Activated T-helper 9 cell treated with anti-CD3 and anti-CD28 coated beads, Interleukin-2, amount 50 U/mL, for 16 hours (primary cell): ENCODE measurements at regions not wholly inside any gene's neighbourhood (a gene's known extent, or its start where the extent isn't known, plus 50 kb on each side); places are given as distances from the start of the nearest gene placed in this dataset.
"Not testable (repeated sequence)": the region's sequence is repeated elsewhere in the genome, so short reads cannot be mapped to it uniquely, and the experiment has no call there.

ENCODE experiments used
- DNase-seq: peaks from one replicate; pipeline ENCODE4 v3.0.0-alpha.2; 2020; ENCODE audit warnings: low read depth

DNA sequence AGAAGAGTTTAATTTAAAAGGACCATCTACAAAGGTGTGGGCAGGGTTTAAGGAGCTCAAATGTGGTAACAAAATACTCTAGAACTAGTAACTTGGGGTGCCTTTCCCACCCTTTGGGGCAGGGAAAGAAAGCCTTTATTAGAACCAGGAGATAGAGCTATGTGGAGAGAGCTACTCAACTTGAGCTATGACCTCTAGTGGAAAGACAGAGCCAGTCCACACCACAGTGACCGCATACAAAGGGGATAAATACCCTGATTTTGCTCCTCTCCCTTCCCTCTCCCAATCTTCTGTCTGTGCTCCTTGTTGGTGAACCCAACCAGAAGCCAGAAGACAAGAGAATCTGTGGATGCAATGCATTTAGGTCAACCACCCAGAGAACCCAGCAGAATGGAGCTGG lies 54.4 kb upstream of the JAK1 start:
- DNase-seq, result no peak

DNA sequence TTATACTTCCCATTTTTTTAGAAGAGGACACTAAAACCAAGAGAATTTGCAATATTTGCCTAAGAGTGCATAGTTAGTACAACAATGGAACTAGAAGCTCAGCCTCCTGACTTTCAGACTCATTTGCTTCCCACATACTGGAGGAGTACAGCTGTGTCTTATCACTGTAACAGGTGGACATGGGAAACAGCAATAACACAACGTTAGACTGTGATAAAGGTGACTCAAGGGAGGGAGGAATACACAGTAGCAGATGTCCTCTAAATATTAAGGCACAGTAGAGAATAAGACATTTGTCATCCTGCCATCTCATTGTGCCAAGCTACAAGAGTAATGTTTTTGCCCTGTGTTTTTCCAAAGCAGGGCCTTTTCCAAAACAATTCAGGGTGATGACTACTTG lies 55.4 kb upstream of the JAK1 start:
- no peak for DNase-seq

DNA sequence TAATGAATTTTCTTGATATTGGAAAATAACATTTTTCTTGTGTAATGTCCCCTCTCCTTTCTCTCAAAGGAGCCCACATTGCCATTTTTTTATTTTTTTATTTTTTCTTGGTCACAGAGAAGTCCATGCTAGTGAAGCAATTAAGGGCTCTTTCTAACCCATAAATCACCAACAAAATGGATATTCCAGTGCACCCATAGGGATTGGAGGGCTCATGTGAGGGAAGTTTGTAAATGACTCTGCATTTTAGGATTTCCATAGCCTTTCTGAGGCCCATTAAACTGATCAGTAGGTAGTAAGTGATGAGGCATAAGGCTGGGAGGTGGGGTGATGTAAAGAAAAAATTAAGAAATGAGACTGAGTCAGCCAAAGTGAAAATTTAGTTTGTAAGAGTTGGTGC lies 55.9 kb upstream of the JAK1 start:
- DNase-seq, result no peak

DNA sequence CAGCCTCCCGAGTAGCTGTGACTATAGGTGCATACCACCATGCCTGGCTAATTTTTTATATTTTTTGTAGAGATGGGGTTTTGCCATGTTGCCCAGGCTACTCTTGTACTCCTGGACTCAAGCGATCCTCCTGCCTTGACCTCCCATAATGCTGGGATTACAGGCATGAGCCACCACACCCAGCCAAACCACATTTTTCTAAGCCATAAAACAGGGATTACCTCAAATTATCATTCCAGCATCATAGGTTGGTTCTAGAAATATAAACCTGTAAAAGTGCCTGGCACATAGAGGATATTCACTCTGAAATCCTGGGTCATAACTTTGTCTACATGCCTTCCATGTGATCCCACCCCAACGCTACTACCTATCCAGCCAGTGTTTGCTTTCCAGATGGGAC lies 59.4 kb upstream of the JAK1 start:
- DNase-seq, result no peak

DNA sequence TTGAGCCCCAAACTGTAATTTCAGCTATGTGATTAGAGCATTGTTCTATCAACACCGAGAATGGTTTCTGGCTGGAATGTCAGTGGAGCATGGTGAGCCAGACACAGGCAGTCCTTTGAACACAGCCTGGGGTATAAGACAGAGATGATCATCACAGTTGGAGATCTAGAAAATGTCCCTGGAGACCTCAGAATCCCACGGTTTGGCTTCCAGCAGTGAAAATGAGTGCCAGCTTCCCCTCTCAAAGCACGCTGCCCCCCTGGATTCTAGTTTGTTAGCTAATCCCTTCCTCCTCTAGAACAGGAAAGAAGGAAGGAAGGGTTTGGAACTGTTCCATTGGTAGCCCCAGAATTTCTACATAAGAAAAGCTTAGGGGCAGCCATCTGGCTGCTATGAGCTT lies 59.9 kb upstream of the JAK1 start:
- no peak for DNase-seq

DNA sequence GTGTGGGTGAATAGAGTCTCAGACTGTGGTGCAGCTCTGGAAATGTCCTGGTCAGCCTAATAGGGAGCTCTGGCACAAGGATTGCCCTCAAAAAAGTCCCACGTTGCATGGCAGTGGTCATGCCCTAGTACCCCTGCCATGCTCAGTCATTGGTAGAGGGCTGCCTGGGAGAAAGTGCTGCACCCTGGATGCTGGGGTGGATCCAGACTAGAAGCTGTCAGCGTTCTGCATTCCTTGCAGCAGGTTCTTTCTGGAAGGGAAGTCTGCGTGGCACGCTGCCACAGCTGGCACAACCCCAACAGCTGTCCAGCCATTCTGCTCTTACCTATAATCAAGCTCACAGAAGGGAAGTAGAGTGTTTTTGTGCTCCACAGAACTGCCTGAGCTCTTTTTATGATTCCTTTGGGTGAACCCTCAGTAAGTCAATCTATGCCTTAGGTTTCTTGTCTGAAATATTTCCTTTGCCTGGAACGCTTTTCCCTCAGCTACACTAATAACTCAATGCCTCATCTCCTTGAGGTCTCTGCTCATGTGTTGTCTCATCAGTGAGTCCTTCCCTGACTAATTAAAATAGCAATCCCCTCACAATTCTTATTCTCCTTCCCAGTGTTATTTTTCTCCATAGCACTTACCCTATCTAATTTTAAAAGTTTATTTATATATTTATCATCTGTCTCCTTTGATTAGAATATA lies 61.5 kb upstream of the JAK1 start:
- no peak for DNase-seq

DNA sequence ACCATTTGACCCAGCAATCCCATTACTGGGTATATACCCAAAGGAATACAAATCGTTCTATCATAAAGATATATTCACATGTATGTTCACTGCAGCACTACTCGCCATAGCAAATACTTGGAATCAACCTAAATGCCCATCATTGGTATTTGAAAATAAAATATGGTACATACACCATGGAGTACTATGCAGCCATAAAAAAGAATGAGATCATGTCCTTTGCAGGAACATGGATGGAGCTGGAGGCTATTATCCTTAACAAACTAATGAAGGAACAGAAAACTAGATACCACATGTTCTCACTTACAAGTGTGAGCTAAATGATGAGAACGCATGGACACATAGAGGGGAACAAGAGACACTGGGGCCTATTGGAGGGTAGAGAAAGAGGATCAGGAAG lies 63.1 kb upstream of the JAK1 start:
- DNase-seq, result not testable (repeated sequence)

DNA sequence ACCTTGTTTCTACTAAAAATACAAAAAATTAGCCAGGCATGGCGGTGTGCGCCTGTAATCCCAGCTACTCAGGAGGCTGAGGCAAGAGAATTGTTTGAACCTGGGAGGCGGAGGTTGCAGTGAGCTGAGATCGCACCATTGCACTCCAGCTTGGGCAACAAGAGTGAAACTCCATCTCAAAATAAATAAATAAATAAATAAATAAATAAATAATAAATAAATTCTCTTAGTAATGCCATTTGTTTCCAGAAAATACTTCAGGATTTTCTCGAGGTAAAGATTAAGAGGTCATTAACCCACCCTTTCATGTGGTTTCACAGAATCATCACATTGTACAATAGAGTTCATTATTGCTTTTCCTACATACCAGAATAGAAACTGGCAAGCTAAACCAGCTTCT lies 68.5 kb upstream of the JAK1 start:
- not testable (repeated sequence) for DNase-seq

DNA sequence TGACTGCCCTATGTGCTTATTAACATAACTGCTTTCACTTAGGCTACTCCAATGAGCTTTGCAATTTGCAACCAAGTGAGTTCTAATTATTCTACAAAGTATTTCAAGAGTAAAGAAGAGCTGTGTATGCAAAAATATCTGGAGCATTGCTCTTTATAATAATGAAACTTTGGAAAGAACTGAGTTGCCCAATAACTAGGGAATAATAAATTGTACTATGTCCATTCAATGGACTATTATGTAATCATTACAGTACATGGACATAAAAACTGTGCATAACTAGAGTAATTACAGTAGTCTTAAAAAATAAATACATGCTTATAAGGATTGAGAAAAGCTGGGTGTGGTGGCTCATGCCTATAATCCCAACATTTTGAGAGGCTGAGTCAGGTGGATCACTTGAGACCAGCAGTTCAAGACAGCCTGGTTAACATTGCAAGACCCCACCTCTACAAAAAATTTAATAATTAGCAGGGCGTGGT lies 70.3 kb upstream of the JAK1 start:
- DNase-seq, result no peak

DNA sequence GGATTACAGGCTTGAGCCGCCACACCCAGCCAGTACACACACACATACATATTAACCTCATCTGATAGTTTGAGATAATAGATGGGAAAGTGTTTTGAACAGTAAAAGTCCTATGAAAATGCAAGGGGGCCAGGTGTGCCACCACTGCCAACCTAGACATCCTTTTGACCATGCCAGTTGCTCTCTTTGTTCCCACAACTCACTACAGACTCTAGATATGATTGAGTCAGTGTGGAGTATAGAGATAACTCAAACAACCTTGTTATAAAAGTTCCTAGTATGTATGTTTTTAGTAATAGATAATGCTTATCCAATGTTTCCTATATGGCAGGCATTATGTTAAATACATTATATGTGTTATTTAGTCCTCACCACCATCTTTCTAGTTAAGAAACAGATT lies 72.7 kb upstream of the JAK1 start:
- no peak for DNase-seq

DNA sequence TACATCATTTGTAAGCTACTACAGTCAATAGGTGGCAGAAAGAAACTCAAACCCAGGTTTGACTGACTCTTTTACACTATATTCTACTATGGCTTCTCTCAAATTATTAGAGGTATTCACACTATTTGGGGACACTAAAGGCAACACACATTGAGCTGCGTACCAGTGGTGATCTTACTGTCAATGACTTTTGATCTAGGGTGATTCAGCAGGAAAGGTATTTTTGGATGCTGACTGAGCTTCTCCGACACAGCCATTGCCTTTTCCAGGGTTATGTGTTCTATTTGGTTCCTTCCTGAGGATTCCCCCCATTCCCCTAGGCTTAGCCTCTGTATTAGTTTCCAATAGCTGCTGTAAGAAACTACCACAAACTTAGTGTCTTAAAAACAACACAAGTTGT lies 73.2 kb upstream of the JAK1 start:
- no peak for DNase-seq

DNA sequence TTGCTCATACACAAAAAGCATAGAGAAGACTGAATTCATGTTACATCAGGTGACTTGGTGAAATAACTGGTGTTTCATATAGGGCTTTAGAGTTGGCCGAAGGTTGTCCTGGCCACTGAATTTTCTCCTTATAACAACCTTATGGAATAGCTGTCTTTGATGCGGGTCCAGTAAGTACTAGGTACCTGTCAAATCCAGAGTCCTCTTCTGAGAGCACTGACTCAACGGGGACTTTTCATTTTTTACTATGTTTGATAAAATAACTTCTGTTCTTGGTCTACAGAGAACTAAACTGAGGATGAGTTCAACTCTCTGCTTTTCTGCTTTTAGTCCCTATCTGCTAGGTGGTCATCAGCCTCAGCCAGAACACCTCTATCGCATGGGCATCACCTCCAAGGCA lies 76.1 kb upstream of the JAK1 start:
- no peak for DNase-seq

DNA sequence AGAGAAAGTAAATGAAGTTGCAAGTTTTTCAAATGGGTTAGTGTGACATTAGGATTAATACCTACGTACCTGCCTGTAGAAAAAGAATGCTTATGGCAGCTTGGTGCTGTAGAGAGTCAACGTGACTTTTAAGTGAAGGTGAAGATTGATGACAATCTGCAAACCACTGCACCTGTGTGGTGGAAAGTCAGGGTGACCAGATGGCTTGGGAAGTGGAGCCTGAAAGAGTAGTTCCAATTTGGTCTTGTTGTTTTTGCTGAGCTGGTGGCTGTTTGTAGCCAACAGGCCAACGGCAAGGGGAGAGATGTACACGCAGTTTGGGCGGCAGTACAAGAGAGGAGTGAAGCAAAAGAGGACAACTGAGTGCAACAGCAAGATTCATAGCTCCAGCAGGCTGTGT lies 78.1 kb upstream of the JAK1 start:
- no peak for DNase-seq

DNA sequence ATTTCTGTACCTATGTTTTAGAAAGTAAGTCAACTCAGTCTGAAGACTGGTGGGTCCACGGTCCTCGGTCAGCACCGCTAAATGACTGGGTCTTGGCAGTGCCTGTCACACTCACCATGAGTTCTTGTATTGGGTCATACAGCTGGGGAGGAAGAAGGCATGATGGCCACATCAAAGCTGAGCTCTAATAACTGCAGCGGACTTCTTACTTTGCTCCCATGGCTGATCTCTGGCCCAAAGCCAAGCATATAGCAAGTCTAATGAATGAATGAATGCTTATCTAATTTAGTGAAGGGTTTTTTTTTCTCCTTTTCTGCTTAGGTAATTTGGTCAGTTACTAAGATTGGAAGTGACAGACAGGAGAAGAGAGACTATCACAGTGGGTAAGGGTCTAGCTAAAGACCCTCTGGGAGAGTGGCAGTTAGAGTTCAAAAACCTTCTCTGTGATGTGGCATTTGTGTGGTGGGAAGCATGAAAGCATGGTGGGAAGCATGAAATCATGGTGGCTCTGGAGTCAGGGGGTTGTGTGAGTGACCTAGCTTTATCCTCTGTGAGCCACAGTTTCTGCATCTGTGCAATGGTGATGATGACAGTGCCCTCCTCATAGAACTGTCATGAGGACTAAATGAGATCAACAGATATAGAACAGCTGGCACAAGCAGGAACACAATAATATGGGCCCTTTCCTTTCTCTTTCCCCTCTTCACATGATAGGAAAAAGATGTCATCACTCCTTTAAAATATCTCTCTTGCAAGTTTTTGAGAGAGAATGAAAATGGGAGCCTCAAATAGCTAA lies 78.9 kb upstream of the JAK1 start:
- DNase-seq, result no peak

DNA sequence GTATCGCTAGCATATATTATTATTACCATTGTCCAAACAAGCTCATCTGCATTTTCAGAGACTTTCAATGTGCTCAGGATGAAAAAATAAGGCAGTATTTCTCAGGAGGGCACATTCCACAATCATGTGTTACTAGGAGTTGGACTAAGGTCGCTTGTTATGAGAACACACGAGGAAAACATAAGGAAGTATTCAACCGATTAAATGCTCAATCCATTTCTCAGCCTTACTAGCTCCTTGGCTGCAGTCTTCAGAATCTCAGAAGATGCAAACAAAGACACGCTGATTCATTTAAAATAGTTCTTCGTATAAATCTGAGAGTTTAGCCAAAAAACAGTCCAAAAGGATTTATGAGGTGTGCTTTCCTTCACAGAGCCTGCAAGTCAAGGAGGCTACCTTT lies 82.0 kb upstream of the JAK1 start:
- DNase-seq, result no peak

DNA sequence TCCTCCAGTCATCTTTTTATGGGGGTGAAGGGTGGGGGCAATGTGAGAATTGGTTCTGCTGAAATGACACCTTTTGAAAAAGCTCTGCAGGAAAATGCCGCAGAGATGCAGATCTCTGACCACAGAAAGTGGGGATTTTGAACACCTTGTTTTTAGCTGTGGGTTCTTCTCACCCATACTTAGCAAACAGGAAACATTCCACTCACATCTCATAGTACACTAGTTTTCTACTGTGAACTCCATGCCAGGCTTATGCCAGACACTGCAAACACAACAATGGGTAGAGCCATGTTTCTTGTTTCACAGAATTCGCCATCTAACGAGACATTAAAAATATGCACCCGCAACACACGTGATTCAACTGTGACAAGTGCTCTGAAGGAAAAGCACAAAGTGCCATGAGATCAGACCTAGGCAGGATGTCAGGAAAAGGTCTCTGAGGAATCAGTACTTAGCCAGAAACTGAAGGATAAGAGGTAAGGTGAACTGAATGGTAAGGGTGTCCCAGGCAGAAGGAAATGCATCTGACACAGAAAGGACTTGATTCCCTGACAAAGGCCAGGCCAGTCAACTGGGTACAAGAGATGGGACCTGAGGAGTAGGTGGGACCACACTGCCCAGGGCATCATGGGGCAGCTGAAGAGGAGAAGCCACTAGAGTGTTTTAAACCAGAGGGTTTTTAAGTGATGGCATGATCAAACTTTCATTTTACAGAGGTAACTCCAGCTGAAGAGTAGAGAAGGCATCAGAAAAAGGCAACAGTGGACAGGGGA lies 83.8 kb upstream of the JAK1 start:
- no peak for DNase-seq

DNA sequence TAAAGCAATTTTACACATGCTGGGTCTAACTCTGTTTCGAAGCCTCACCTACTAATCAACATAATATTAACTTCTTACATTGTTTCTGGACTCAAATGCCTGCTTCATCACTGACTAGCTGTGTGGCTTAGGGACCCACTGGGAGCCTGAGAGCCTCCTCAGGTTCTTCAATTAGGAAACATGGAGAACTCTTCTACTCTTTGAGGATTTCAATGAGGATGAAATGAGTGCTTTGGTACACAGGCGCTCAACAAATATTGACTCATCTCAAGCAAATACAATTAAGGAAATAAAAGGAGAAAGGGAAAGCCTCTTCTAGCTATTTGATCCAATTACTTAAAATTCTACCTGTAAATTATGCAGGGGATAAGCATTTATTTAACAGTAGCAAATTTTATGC lies 84.4 kb upstream of the JAK1 start:
- no peak for DNase-seq

DNA sequence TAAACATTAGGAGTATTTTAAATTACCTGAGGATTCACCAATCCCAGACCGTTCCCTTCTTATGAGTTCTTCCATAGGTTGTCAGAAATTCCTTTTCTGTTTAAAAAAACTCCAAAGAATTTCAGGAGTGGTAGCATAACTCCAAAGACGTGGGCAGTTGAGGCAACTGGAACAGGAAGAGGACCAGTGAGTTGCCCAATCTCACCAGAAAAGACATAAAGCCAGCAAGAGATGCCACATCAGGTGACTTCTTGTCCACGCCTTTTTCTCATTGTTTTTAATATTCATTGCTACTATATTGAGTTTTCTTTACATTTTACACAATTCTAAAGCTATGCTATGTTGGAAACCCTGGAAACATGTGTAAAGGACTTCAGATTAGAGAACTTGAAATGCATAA lies 88.1 kb upstream of the JAK1 start:
- no peak for DNase-seq

DNA sequence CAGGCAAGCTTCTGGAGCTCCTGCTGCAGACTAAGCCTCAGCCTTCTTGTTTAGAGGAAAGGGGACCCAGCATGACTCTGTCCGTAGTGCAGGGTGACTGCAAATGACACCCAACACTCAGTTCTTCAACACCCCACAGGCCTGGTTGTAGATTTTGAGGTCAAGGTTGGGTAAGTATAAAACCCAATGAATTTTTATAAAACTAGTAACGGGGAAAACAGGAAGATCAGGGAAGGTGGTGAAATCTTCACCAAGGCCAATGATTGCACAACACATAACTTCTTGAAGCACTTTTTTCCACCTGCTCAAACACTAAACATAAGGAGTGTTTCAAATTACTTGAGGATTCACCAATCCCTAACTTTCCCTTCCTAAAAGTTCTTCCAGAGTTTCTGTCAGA lies 89.4 kb upstream of the JAK1 start:
- no peak for DNase-seq

DNA sequence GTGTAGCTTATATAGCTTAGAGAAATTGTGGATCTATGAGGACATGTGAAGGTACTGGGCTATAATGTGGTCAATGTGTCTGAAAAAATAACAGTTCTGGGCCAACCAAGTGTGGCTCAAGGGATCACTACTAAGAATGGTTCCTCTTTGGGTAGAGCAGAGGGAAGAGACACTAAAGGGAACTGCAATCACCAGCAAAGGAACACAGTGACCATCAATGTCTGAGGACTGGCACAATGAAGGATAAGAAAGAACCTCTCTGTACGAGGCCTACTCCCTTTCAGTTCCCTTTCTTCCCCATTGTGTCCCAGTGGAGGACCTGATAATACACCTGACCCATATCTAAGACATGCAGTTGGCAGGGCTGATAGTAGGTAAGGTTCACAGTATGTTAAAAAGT lies 89.9 kb upstream of the JAK1 start:
- no peak for DNase-seq

DNA sequence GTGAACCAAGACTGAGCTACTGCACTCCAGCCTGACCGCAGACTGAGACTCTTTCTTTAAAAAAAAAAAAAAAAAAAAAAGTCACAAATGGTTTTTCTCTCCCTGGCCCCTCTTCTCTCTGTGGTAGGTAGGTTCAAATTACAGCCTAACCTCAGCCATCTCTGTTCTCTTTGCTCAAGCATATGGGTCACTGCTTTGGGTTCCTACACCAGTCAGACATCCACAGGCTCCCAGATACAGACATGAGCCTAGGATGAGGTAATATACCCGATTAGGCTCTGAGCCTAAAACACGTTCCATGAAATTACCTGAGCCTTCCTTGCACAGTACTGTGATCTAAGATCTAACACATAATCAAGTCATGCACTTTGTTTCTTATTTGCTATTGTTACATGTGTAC lies 90.5 kb upstream of the JAK1 start:
- no peak for DNase-seq

DNA sequence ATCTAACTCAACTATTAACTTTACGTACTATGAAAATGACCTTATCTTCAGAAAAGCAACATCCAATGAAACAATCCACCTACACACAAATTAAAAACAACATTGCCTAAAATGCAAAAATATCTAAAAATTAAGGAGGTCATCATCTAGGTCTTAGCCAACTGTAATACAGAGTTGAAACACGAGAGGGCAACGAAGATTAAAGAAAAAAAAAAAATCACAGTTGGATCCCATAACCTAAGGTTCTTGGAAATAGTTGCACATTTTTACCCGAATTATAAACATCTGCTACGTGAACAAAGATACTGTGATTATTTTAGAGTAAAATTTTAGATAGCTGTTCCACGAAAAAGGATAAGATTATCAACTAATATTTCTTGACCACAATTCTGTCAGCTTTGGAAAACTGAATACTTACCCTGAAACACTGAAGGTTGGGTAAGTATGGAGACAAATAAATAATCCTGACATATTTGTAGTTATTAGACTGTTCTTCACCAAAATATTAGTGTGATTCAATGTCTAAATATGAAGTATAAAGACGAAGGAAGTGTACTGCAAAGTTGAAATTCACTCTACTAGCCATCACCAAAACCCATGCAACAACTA lies 88.0 kb upstream of the AK4 start:
- no peak for DNase-seq

DNA sequence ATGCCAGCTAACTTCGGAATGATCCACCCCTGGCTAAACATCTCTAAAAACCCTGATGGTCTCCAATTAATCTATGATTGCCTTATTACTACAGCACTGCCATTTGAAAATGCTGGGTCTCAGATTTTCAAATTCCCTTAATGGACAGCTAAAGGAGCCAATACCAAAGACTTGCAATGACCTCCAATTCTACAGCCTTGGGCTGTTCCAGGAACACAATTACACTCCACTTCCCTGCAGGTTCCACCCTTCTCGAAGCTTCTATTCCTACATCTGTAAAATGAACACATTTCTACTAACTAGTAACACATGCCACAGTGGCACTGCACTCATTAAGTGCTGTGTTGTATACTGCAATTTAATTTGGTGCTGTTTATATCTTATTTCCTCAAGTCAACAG lies 85.7 kb upstream of the AK4 start:
- no peak for DNase-seq
